Naive thymus-derived CD4-positive, alpha-beta T cell (primary cell): ENCODE measurements at regions not wholly inside any gene's neighbourhood (a gene's known extent, or its start where the extent isn't known, plus 50 kb on each side); places are given as distances from the start of the nearest gene placed in this dataset.
"Not testable (repeated sequence)": the region's sequence is repeated elsewhere in the genome, so short reads cannot be mapped to it uniquely, and the experiment has no call there.

Experiments
- ATAC-seq: fragments of 150-1000 bp; cut with Tn5 transposase; 2 replicates; pipeline ENCODE4 v1.10.0; 2021; ENCODE audit warnings: mild to moderate bottlenecking, moderate library complexity
- CTCF ChIA-PET: fragments of 350-600 bp; sonication (Branson Sonifier 250); formaldehyde crosslinking; loops from one replicate; lab custom pipeline; 2021; ENCODE audit warnings: antibody characterized with exemption; lab: Charles Lee
- POLR2A ChIA-PET: fragments of 350-600 bp; sonication (Branson Sonifier 250); formaldehyde crosslinking; loops from one replicate; lab custom pipeline; 2021; ENCODE audit warnings: antibody characterized with exemption, inconsistent platforms; lab: Charles Lee
- DNase-seq, 9 donors: peaks; one replicate each; pipeline versions ENCODE4 v3.0.0 to v3.0.0-alpha.2; 2020 to 2022; ENCODE audit warnings: mixed read lengths in 1 of 9
- H3K27ac ChIP-seq: one replicate; pipeline ENCODE4 v1.7.0; 2013; ENCODE audit warnings: mild to moderate bottlenecking, low read depth, low read length, moderate library complexity
- H3K27me3 ChIP-seq, 2 donors: one replicate each; pipeline ENCODE4 v1.7.0; 2013; ENCODE audit warnings: low read length in 2 of 2, mild to moderate bottlenecking in 2 of 2, moderate library complexity in 2 of 2; ENCODE audit not compliant: control insufficient read depth in 2 of 2, insufficient read depth in 2 of 2
- H3K36me3 ChIP-seq, 3 experiments: 1 replicate in 2 of 3; 2 replicates in 1 of 3; pipeline ENCODE4 v1.7.0; 2013; ENCODE audit warnings: low read length in 3 of 3, mild to moderate bottlenecking in 3 of 3, moderate library complexity in 1 of 3; ENCODE audit not compliant: insufficient read depth in 3 of 3, control insufficient read depth in 2 of 3
- H3K4me1 ChIP-seq, 2 donors: one replicate each; pipeline ENCODE4 v1.7.0; 2013; ENCODE audit warnings: low read length in 2 of 2, mild to moderate bottlenecking in 2 of 2, moderate library complexity in 1 of 2; ENCODE audit not compliant: control insufficient read depth in 2 of 2, insufficient read depth in 2 of 2
- H3K4me3 ChIP-seq: 2 replicates; pipeline ENCODE4 v1.7.0; 2013; ENCODE audit warnings: mild to moderate bottlenecking, low read length
- H3K9me3 ChIP-seq, 3 experiments: 1 replicate in 2 of 3; 2 replicates in 1 of 3; pipeline ENCODE4 v1.7.0; 2013; ENCODE audit warnings: low read length in 3 of 3; ENCODE audit not compliant: control insufficient read depth in 2 of 3
- H3K27ac Mint-ChIP-seq, 9 donors: one replicate each; pipeline ENCODE4 v1.8.0; 2020 to 2022; ENCODE audit warnings: mixed read lengths in 9 of 9, mild to moderate bottlenecking in 8 of 9, moderate library complexity in 5 of 9, inconsistent platforms in 2 of 9
- H3K27me3 Mint-ChIP-seq, 5 donors: one replicate each; pipeline ENCODE4 v1.8.0; 2021 to 2022; ENCODE audit warnings: mixed read lengths in 5 of 5, mild to moderate bottlenecking in 1 of 5
- H3K36me3 Mint-ChIP-seq, 5 donors: one replicate each; pipeline ENCODE4 v1.8.0; 2020 to 2022; ENCODE audit warnings: mixed read lengths in 5 of 5, mild to moderate bottlenecking in 3 of 5, inconsistent platforms in 1 of 5
- H3K4me1 Mint-ChIP-seq, 7 donors: one replicate each; pipeline ENCODE4 v1.8.0; 2020 to 2022; ENCODE audit warnings: mixed read lengths in 7 of 7, mild to moderate bottlenecking in 3 of 7, inconsistent platforms in 1 of 7
- H3K4me3 Mint-ChIP-seq, 10 donors: one replicate each; pipeline ENCODE4 v1.8.0; 2020 to 2022; ENCODE audit warnings: mild to moderate bottlenecking in 10 of 10, mixed read lengths in 10 of 10, moderate library complexity in 6 of 10, inconsistent platforms in 2 of 10
- H3K9me3 Mint-ChIP-seq, 11 donors: one replicate each; pipeline ENCODE4 v1.8.0; 2020 to 2022; ENCODE audit warnings: mixed read lengths in 11 of 11, mild to moderate bottlenecking in 4 of 11, inconsistent platforms in 1 of 11, moderate library complexity in 1 of 11
- intact Hi-C, 2 donors: fragments of 100-400 bp; cut with micrococcal nuclease; formaldehyde crosslinking; loops; one replicate each; pipeline ENCODE4 v1.15.1; 2023

DNA sequence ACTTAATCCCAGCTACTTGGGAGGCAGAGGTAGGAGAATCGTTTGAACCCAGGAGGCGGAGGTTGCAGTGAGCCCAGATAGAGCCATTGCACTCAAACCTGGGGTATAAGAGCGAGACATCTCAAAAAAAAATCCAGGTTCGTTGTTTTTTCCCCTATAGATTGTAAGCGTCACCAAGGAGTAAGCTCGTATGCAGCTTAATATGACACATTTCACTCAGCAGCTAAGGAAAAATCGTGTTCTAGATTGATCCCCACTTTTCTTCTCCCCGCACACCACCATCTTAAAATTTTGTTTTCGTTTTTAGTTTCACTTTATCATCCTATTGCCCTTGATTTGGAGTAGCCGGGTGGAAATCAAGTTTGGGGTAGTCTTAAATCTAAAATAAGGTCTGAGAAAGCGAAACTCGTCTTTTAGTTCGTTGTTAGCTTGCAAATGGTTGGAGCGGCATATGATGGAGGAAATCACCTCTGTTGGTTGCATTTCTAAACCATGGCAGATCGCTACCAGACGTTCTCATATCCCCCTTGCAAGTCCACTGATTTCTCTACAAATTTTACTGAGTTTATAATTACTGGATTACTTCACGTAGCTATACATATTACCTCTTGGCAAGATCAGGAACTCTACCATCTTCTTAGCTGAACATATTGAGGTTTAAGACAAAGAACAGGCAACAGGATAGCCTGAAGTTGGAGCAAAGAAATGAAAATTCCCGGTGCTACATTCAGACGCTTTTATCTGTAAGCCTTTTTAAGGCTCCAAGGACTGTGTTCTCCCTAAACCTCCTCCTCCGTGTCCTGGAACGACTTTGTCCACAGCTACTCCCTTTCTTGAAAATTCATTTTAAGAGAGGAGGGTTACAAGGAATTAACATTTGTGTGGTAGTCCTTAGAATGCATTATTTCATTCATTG, 91.1 kb upstream of the BTN3A2 start:
- no peaks in the 10 kb centered on the region for H3K27me3 ChIP-seq
- peak overlapping the region; percentile 80 for H3K4me3 ChIP-seq
- peaks cover 0 to 38% (median 15%) of the 10 kb centered on the region in 7 donors for H3K4me1 Mint-ChIP-seq
- intact Hi-C loops, result loop anchor here (1.0 to 10.0 kb wide), 16 partner anchors 11 to 1618 kb away; a partner anchor contains a TSS
- peaks cover 6 to 27% of the 10 kb centered on the region in 2 donors for H3K4me1 ChIP-seq
- H3K27ac ChIP-seq, result peak overlapping the region; percentile 88
- peak in 7 of 9 donors; percentile 56 to 80 (median 74) for DNase-seq
- ChIA-PET CTCF (interaction anchor here (0.7 to 6.4 kb wide), 7 partner anchors 11 to 322 kb away, joined by 3 to 49 read pairs (median 3); a partner anchor contains a TSS), POLR2A (interaction anchor here (0.6 to 13.7 kb wide), 65 partner anchors 10 to 1620 kb away, joined by 3 to 459 read pairs (median 6); partner anchors contain the start of gene HMGN4)
- H3K27ac Mint-ChIP-seq, result no peak overlapping the region
- no peaks in the 10 kb centered on the region for H3K27me3 Mint-ChIP-seq
- peak; percentile 28 for ATAC-seq
- no peaks in the 10 kb centered on the region for H3K9me3 Mint-ChIP-seq
- no peaks in the 10 kb centered on the region for H3K36me3 ChIP-seq
- H3K36me3 Mint-ChIP-seq, result peaks cover 0 to 3% (median 0%) of the 10 kb centered on the region in 5 donors
- H3K4me3 Mint-ChIP-seq, result no peak overlapping the region
- no peaks in the 10 kb centered on the region for H3K9me3 ChIP-seq

- H3K4me3 Mint-ChIP-seq, result peak overlapping the region in 1 of 10 donors; percentile 7
- Histone ChIP-seq H3K27ac (no peak overlapping the region), H3K36me3 (peaks cover 0 to 2% (median 0%) of the 10 kb centered on the region in 3 experiments), H3K4me3 (no peak overlapping the region), H3K4me1 (peaks cover 5 to 24% of the 10 kb centered on the region in 2 donors), H3K9me3 (no peaks in the 10 kb centered on the region), H3K27me3 (no peaks in the 10 kb centered on the region)
- POLR2A ChIA-PET, result interaction anchor here (0.9 to 13.7 kb wide), 17 partner anchors 8 to 871 kb away, joined by 3 to 459 read pairs (median 29); a partner anchor contains a TSS
- no peaks in the 10 kb centered on the region for H3K27me3 Mint-ChIP-seq
- no peak for DNase-seq
- intact Hi-C loops, result loop anchor here in 1 of 2 donors (10.0 kb wide), 1 partner anchor 1559 kb away; a partner anchor contains a TSS
- CTCF ChIA-PET, result interaction anchor here (1.0 to 6.4 kb wide), 4 partner anchors 9 to 117 kb away, joined by 3 to 49 read pairs (median 10); a partner anchor contains a TSS
- peaks cover 0 to 28% (median 10%) of the 10 kb centered on the region in 7 donors for H3K4me1 Mint-ChIP-seq
- no peak for ATAC-seq
- peaks cover 3 to 6% (median 4%) of the 10 kb centered on the region in 5 donors for H3K36me3 Mint-ChIP-seq
- peaks cover 0 to 2% (median 0%) of the 10 kb centered on the region in 11 donors for H3K9me3 Mint-ChIP-seq
- peak overlapping the region in 4 of 9 donors; percentile 6 to 47 (median 28) for H3K27ac Mint-ChIP-seq
These were observed 89.3 kb upstream of the BTN3A2 start for GRCh38 chr6:26275663-26276062.

DNA sequence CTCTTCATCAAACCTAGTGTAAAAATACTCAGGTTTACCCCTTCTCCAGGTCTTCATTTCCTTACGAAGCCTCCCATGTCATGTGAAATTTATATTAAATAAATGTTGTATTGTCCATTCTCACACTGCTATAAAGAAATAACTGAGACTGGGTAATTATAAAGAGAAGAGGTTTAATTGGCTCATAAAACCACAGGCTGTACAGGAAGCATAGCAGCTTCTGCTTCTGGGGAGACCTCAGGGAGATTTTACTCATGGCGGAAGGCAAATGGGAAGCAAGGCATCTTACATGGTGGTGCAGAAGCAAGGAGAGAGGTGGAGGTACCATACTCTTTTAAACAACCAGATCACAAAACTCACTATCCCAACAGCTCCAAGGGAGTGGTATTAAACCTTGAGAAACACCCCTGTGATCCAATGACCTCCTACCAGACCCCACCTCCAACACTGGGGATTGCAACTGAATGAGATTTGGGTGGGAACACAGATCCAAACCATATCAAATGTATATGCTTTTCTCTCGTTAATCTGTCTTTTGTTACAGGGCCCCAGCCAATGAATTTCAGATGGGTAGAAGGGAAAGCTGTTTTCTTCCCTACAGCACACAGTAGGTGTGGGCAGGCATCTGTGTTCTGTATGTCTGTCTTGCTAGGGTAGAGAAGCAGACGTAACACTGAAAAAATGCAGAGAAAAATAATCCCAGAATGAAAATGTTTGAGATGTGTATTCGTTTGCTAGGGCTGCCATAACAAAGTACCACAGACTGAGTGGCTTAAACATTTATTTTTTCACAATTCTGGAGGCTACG, 88.0 kb upstream of the BTN3A2 start:
- Histone ChIP-seq H3K27ac (no peak overlapping the region), H3K36me3 (peaks cover 0 to 3% (median 0%) of the 10 kb centered on the region in 3 experiments), H3K27me3 (no peaks in the 10 kb centered on the region), H3K4me1 (peaks cover 0 to 12% of the 10 kb centered on the region in 2 donors), H3K9me3 (no peaks in the 10 kb centered on the region), H3K4me3 (no peak overlapping the region)
- peaks cover 0 to 31% (median 4%) of the 10 kb centered on the region in 7 donors for H3K4me1 Mint-ChIP-seq
- no peak overlapping the region for H3K4me3 Mint-ChIP-seq
- intact Hi-C loops, result loop anchor here in 1 of 2 donors (10.0 kb wide), 1 partner anchor 1558 kb away; a partner anchor contains a TSS
- POLR2A ChIA-PET, result interaction anchor here (0.6 to 13.7 kb wide), 9 partner anchors 7 to 1533 kb away, joined by 3 to 459 read pairs (median 4); a partner anchor contains a TSS
- DNase-seq (no peak), ATAC-seq (no peak)
- H3K27ac Mint-ChIP-seq, result peak overlapping the region in 1 of 9 donors; percentile 45
- H3K27me3 Mint-ChIP-seq, result no peaks in the 10 kb centered on the region
- H3K36me3 Mint-ChIP-seq, result peaks cover 6 to 15% (median 10%) of the 10 kb centered on the region in 5 donors
- CTCF ChIA-PET, result no interaction called here
- peaks cover 0 to 2% (median 0%) of the 10 kb centered on the region in 11 donors for H3K9me3 Mint-ChIP-seq

DNA sequence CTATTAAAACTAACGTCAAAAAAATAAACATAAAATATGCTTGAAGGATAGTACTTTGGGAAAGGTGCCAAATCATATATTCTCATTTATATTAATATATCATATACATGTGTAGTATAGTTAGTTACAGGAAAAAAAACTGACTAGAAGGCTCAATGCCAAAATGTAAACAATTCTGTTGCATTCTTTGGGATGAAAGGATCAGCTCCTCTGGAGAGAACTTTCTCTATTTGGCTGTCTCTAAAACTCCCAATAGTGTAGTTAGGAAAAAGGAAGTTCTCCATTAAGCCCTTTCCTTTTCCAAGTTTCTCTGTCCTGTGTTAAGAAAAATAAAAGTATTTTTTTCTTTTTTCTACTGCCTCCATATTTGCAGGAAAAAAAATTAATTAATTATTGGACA, 86.5 kb upstream of the BTN3A2 start:
- Histone ChIP-seq H3K27me3 (no peaks in the 10 kb centered on the region), H3K4me3 (no peak overlapping the region), H3K9me3 (no peaks in the 10 kb centered on the region), H3K4me1 (peaks cover 0 to 10% of the 10 kb centered on the region in 2 donors), H3K27ac (no peak overlapping the region), H3K36me3 (peaks cover 0 to 3% (median 0%) of the 10 kb centered on the region in 3 experiments)
- no peak for DNase-seq
- ATAC-seq, result no peak
- Mint-ChIP-seq H3K27ac (no peak overlapping the region), H3K9me3 (peaks cover 0 to 2% (median 0%) of the 10 kb centered on the region in 11 donors), H3K36me3 (peaks cover 7 to 18% (median 10%) of the 10 kb centered on the region in 5 donors), H3K4me3 (no peak overlapping the region), H3K27me3 (no peaks in the 10 kb centered on the region), H3K4me1 (peaks cover 4 to 44% (median 18%) of the 10 kb centered on the region in 7 donors)
- intact Hi-C loops, result loop anchor here in 1 of 2 donors (10.0 kb wide), 1 partner anchor 1556 kb away; a partner anchor contains a TSS
- ChIA-PET CTCF (no interaction called here), POLR2A (interaction anchor here (0.8 to 13.7 kb wide), 6 partner anchors 45 to 1532 kb away, joined by 3 to 459 read pairs (median 4); a partner anchor contains a TSS)

DNA sequence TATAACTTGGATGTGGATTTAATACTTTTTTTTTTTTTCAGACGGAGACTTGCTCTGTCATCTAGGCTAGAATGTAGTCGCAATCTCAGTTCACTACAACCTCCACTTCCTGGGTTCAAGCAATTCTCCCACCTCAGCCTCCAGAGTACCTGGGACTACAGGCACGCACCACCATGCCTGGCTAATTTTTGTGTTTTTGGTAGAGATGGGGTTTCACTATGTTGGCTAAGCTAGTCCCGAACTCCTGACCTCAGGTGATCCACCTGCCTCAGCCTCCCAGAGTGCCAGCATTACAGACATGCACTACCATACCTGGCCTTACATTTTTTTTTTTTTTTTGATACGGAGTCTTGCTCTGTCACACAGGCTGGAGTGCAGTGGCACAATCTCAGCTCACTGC, 85.6 kb upstream of the BTN3A2 start:
- H3K27ac ChIP-seq, H3K9me3 ChIP-seq, H3K27me3 ChIP-seq, H3K36me3 ChIP-seq, H3K4me3 Mint-ChIP-seq, DNase-seq, H3K9me3 Mint-ChIP-seq, ATAC-seq, H3K27ac Mint-ChIP-seq, H3K4me3 ChIP-seq, H3K27me3 Mint-ChIP-seq: not testable (repeated sequence)
- peaks cover 4 to 50% (median 24%) of the 10 kb centered on the region in 7 donors for H3K4me1 Mint-ChIP-seq
- ChIA-PET POLR2A (interaction anchor here (1.6 kb wide), 1 partner anchor 45 kb away, joined by 3 read pairs; no protein-coding TSS in a partner anchor), CTCF (interaction anchor here (0.7 kb wide), 1 partner anchor 22 kb away, joined by 5 read pairs; no protein-coding TSS in a partner anchor)
- intact Hi-C loops, result loop anchor here in 1 of 2 donors (10.0 kb wide), 1 partner anchor 1555 kb away; a partner anchor contains a TSS
- peaks cover 7 to 18% (median 10%) of the 10 kb centered on the region in 5 donors for H3K36me3 Mint-ChIP-seq
- peaks cover 0 to 12% of the 10 kb centered on the region in 2 donors for H3K4me1 ChIP-seq
